GM23338 (cell line): ENCODE measurements at regions not wholly inside any gene's neighbourhood (a gene's known extent, or its start where the extent isn't known, plus 50 kb on each side); places are given as distances from the start of the nearest gene placed in this dataset.

Experiments used
- CREB1 ChIP-seq: fragments of 250-450 bp; sonication (Bioruptor Pico); IDR thresholded peaks from 2 replicates; pipeline ENCODE4 v1.5.0; 2020; ENCODE audit warnings: low read depth, mild to moderate bottlenecking, moderate library complexity
- CTCF ChIP-seq, 2 experiments: fragments of 200-600 bp in 1 of 2; sonication (generic) in 1 of 2; conservative IDR thresholded peaks; 2 replicates each; pipeline versions ENCODE4 v1.5.1 to v1.6.1; 2016 to 2017; ENCODE audit warnings: antibody characterized with exemption in 2 of 2, low read depth in 2 of 2, mild to moderate bottlenecking in 2 of 2, moderate library complexity in 1 of 2
- ETS1 ChIP-seq: IDR thresholded peaks from 2 replicates; pipeline ENCODE4 v1.6.1; 2016; ENCODE audit warnings: antibody characterized with exemption
- EZH2 ChIP-seq: fragments of 200-600 bp; sonication (generic); IDR thresholded peaks from one replicate; pipeline ENCODE4 v1.8.0; 2017; ENCODE audit warnings: antibody characterized with exemption, mild to moderate bottlenecking, low read depth; ENCODE audit not compliant: unreplicated experiment
- EZH2phosphoT487 ChIP-seq: fragments of 200-600 bp; sonication (generic); IDR thresholded peaks from one replicate; pipeline ENCODE4 v1.8.1; 2018; ENCODE audit warnings: antibody characterized with exemption; ENCODE audit not compliant: unreplicated experiment
- POLR2AphosphoS5 ChIP-seq: IDR thresholded peaks from 2 replicates; pipeline ENCODE4 v1.6.1; 2016; ENCODE audit warnings: antibody characterized with exemption, low read depth
- REST ChIP-seq: IDR thresholded peaks from one replicate; pipeline ENCODE4 v1.6.1; 2018; ENCODE audit warnings: antibody characterized with exemption; ENCODE audit not compliant: unreplicated experiment
- STAT1 ChIP-seq: IDR thresholded peaks from one replicate; pipeline ENCODE4 v1.6.1; 2016; ENCODE audit warnings: antibody characterized with exemption; ENCODE audit not compliant: unreplicated experiment
- ZNF114 ChIP-seq: fragments of 250-450 bp; sonication (Bioruptor Pico); IDR thresholded peaks from 2 replicates; pipeline ENCODE4 v1.5.0; 2020; ENCODE audit warnings: mild to moderate bottlenecking, moderate library complexity

- TF ChIP-seq POLR2AphosphoS5 (no peak), CTCF (conservative IDR thresholded peaks at IDR 0.05; ENCODE audit: low read depth in 2 of 2) (no peak), CREB1 (no peak), EZH2 (no peak), REST (no peak), ETS1 (no peak), EZH2phosphoT487 (no peak), ZNF114 (CRISPR knock-in tag) (no peak), STAT1 (no peak)
Measured at GRCh38 chr20:40770564-40771307, 81.7 kb upstream of the MAFB start.
